SJSA1 (cell line): ENCODE measurements at regions not wholly inside any gene's neighbourhood (a gene's known extent, or its start where the extent isn't known, plus 50 kb on each side); places are given as distances from the start of the nearest gene placed in this dataset.

ENCODE experiments used
- DNase-seq, 2 experiments: peaks; one replicate each; pipeline ENCODE4 v3.0.0-alpha.2; 2015 to 2020; ENCODE audit warnings: low spot score in 2 of 2, low read depth in 1 of 2
- H3K27ac ChIP-seq: fragments of 250-450 bp; sonication (Bioruptor Pico); 2 replicates; pipeline ENCODE4 v1.5.1; 2020; ENCODE audit warnings: mild to moderate bottlenecking, moderate library complexity
- H3K27me3 ChIP-seq: fragments of 250-450 bp; sonication (Bioruptor Pico); replicated peaks from 2 replicates; pipeline ENCODE4 v1.5.1; 2020; ENCODE audit warnings: mild to moderate bottlenecking, moderate library complexity
- H3K36me3 ChIP-seq: fragments of 250-450 bp; sonication (Bioruptor Pico); 2 replicates; pipeline ENCODE4 v1.5.1; 2020; ENCODE audit warnings: mild to moderate bottlenecking
- H3K4me1 ChIP-seq: fragments of 250-450 bp; sonication (Bioruptor Pico); replicated peaks from 2 replicates; pipeline ENCODE4 v1.6.1; 2021; ENCODE audit warnings: mild to moderate bottlenecking
- H3K4me3 ChIP-seq: fragments of 250-450 bp; sonication (Bioruptor Pico); 2 replicates; pipeline ENCODE4 v1.5.1; 2020; ENCODE audit warnings: mild to moderate bottlenecking
- H3K9me3 ChIP-seq: fragments of 250-450 bp; sonication (Bioruptor Pico); replicated peaks from 2 replicates; pipeline ENCODE4 v1.5.1; 2020; ENCODE audit warnings: mild to moderate bottlenecking

GRCh38 chr5:143678148-143678905, 133.6 kb upstream of the HMHB1 start:
- no peak for DNase-seq
- Histone ChIP-seq H3K27me3 (no peaks in the 10 kb centered on the region), H3K4me3 (no peak overlapping the region), H3K9me3 (no peaks in the 10 kb centered on the region), H3K36me3 (no peaks in the 10 kb centered on the region), H3K27ac (no peak overlapping the region), H3K4me1 (peaks cover 37% of the 10 kb centered on the region)

GRCh38 chr5:143677403-143677802, 134.6 kb upstream of the HMHB1 start:
- Histone ChIP-seq H3K4me3 (no peak overlapping the region), H3K4me1 (peaks cover 38% of the 10 kb centered on the region), H3K36me3 (no peaks in the 10 kb centered on the region), H3K27me3 (no peaks in the 10 kb centered on the region), H3K27ac (no peak overlapping the region), H3K9me3 (no peaks in the 10 kb centered on the region)
- DNase-seq = no peak

DNA sequence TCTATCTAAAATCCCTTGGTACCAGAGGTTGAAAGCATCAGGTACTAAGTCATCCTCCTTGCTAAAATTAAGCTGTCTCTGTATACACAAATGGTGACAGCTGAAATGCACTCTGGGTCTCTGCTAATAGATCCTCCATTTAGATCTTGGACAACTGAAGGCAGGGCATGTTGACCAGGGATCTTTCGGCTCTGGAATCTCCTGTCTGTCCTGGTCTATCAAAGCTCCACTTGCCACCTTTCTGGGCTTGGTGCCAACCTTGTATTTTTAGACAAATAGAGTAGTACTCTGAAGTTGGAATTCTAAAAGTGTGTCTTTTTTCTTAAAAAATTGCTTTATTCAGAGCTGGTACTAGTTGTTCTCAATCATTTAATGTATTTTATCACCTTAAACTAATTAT, 135.2 kb upstream of the HMHB1 start:
- no peaks in the 10 kb centered on the region for H3K27me3 ChIP-seq
- H3K4me3 ChIP-seq = no peak overlapping the region
- H3K36me3 ChIP-seq = no peaks in the 10 kb centered on the region
- DNase-seq = no peak
- peaks cover 38% of the 10 kb centered on the region for H3K4me1 ChIP-seq
- no peaks in the 10 kb centered on the region for H3K9me3 ChIP-seq
- H3K27ac ChIP-seq = no peak overlapping the region

GRCh38 chr5:143674469-143674786, 137.5 kb upstream of the HMHB1 start:
- Histone ChIP-seq H3K27ac (no peak overlapping the region), H3K9me3 (peaks cover 4% of the 10 kb centered on the region; the same call in 1 of the 2 replicates), H3K27me3 (no peaks in the 10 kb centered on the region), H3K4me3 (no peak overlapping the region), H3K36me3 (no peaks in the 10 kb centered on the region), H3K4me1 (peaks cover 32% of the 10 kb centered on the region)
- no peak for DNase-seq

DNA sequence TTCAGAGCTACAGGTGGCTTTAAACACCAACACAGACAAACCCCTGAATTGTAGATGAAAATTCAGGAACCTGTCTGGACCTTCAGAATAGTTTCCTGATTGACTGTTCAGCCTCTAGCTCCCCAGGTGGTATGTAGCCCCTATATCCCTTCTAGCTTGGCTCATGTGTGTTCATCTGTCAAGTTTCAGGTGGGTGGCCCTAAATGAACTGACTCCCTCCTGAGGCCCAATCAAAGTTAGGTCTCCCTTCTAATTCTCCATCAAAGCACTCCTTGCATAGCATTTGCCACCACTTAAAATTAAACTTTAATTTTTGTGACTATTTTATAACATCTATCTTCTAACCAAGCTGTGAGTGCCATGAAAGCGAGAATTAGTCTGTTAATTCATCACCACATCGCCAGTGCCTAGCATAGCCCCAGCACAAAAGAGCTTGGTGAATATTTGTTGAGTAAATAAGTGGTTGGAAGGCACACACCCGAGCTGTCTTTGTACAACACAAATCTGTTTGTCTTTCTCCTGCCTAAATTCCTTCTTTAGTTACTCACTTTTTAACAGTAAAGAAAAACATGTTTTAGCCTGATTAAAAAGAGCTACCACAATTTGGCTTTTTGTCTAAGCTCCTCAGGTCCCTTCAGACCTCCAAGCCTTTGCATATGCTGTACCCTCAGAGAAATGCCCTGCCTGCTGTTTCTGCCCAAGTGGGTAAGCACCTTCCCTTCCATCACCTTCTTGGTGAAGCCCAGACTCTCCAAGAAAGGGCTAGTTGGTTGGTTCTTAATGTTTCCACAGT, 138.1 kb upstream of the HMHB1 start:
- Histone ChIP-seq H3K4me1 (peaks cover 32% of the 10 kb centered on the region), H3K27ac (no peak overlapping the region), H3K9me3 (peaks cover 4% of the 10 kb centered on the region; the same call in 1 of the 2 replicates), H3K4me3 (no peak overlapping the region), H3K36me3 (no peaks in the 10 kb centered on the region), H3K27me3 (no peaks in the 10 kb centered on the region)
- DNase-seq = peak; percentile 54 to 66

DNA sequence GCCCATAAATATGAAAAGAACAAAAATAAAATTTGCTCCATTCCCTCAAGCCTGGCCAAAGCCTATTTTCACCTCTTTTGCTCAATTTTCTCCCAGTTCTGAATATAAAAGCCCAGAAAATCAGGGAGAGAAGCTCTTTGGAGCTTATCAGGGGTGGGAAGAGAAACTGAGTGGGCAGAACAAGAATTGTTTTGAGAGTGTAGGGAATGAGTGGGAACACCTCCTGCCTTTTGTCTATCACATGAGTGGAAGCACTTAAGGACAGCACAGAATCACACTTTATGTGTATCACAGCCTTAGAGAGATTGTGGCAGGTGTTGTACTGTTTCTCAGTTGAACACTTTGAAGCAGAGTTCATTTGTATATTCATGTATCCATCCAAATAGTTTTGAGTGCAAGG, 139.2 kb upstream of the HMHB1 start:
- Histone ChIP-seq H3K36me3 (no peaks in the 10 kb centered on the region), H3K27me3 (no peaks in the 10 kb centered on the region), H3K4me1 (peaks cover 32% of the 10 kb centered on the region), H3K27ac (no peak overlapping the region), H3K9me3 (peaks cover 4% of the 10 kb centered on the region; the same call in 1 of the 2 replicates), H3K4me3 (no peak overlapping the region)
- no peak for DNase-seq

- no peak for DNase-seq
- H3K9me3 ChIP-seq = peaks cover 4% of the 10 kb centered on the region; the same call in 1 of the 2 replicates
- no peak overlapping the region for H3K4me3 ChIP-seq
- no peaks in the 10 kb centered on the region for H3K27me3 ChIP-seq
- H3K4me1 ChIP-seq = peaks cover 32% of the 10 kb centered on the region
- no peak overlapping the region for H3K27ac ChIP-seq
- H3K36me3 ChIP-seq = no peaks in the 10 kb centered on the region
Measured at GRCh38 chr5:143671674-143672569, 140.0 kb upstream of the HMHB1 start.

DNA sequence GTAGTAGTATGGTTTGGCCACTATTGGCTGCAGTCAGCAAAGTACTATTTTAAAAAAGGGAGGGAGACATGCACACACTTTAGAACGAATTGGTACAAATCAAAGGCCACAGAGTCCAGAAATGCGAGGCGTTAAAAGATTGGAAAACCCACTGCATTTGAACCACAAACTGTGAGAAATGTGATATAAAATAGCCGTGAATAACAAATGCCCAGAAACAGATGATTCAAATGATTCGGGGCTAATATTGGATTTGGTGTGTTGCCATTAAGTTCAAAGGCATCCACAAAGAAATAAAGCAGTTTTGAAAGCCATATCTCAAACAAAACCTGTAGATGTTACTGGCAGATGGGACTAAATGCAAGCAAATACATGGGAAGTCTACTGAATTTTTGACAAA, 140.9 kb upstream of the HMHB1 start:
- DNase-seq = no peak
- no peaks in the 10 kb centered on the region for H3K36me3 ChIP-seq
- peaks cover 32% of the 10 kb centered on the region for H3K4me1 ChIP-seq
- H3K9me3 ChIP-seq = peaks cover 4% of the 10 kb centered on the region; the same call in 1 of the 2 replicates
- no peak overlapping the region for H3K4me3 ChIP-seq
- no peaks in the 10 kb centered on the region for H3K27me3 ChIP-seq
- H3K27ac ChIP-seq = no peak overlapping the region

GRCh38 chr5:143665866-143666265, 146.1 kb upstream of the HMHB1 start:
- no peak for DNase-seq
- no peak overlapping the region for H3K27ac ChIP-seq
- H3K9me3 ChIP-seq = peaks cover 4% of the 10 kb centered on the region; the same call in 1 of the 2 replicates
- H3K4me3 ChIP-seq = no peak overlapping the region
- peaks cover 12% of the 10 kb centered on the region for H3K4me1 ChIP-seq
- no peaks in the 10 kb centered on the region for H3K36me3 ChIP-seq
- H3K27me3 ChIP-seq = no peaks in the 10 kb centered on the region

GRCh38 chr5:143664623-143665022, 147.3 kb upstream of the HMHB1 start:
- DNase-seq = no peak
- Histone ChIP-seq H3K9me3 (no peaks in the 10 kb centered on the region), H3K27me3 (no peaks in the 10 kb centered on the region)

DNA sequence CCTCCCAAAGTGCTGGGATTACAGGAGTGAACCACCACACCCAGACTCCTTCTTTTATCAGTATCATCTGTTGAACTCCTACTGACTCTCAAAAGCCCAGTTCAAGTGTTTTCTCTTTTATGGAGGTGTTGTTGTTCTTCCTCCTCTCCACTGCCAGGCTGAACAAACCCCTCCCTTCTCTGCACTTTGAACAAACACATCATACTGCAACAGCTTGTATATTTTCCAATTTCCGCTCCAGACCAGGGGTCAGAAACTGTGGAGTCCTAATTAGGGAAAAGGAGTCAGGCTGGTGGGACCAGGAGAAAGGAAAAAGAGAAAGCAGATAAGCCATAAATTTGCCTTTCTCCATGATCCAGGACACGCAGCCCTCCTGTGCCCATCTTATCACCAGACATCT, 148.1 kb upstream of the HMHB1 start:
- Histone ChIP-seq H3K27ac (no peak overlapping the region), H3K27me3 (no peaks in the 10 kb centered on the region)
- no peak for DNase-seq

More at GRCh38 chr5:143664623-143665022, 147.3 kb upstream of the HMHB1 start:
- H3K27ac ChIP-seq = no peak overlapping the region
- H3K4me1 ChIP-seq = peaks cover 7% of the 10 kb centered on the region
- no peaks in the 10 kb centered on the region for H3K36me3 ChIP-seq
- H3K4me3 ChIP-seq = no peak overlapping the region

DNA sequence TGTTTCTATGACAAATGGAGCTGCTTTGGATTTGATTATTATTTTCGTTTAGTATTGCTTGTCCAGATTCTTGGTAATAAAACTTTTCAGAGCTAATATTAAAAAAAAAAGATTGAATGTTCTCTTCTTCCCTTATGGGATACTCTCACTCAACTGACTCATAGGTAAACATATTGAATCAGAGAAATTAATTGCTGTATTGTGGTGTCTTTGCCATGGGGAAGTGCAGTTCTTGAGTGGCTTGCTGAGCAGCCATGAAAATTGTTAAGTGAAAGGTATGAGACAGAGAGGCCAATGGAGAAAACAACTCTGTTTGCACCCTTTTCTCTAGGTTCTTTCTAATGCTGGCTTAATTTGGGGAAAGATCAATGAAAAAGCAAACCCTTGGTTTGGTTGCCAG, 149.9 kb upstream of the HMHB1 start:
- H3K27ac ChIP-seq = no peak overlapping the region
- H3K36me3 ChIP-seq = no peaks in the 10 kb centered on the region
- DNase-seq = no peak
- no peaks in the 10 kb centered on the region for H3K9me3 ChIP-seq
- H3K27me3 ChIP-seq = no peaks in the 10 kb centered on the region
- no peak overlapping the region for H3K4me3 ChIP-seq
- H3K4me1 ChIP-seq = peaks cover 4% of the 10 kb centered on the region

More for the DNA sequence above, 148.1 kb upstream of the HMHB1 start:
- H3K36me3 ChIP-seq = no peaks in the 10 kb centered on the region
- H3K4me3 ChIP-seq = no peak overlapping the region
- no peaks in the 10 kb centered on the region for H3K9me3 ChIP-seq
- peaks cover 4% of the 10 kb centered on the region for H3K4me1 ChIP-seq

DNA sequence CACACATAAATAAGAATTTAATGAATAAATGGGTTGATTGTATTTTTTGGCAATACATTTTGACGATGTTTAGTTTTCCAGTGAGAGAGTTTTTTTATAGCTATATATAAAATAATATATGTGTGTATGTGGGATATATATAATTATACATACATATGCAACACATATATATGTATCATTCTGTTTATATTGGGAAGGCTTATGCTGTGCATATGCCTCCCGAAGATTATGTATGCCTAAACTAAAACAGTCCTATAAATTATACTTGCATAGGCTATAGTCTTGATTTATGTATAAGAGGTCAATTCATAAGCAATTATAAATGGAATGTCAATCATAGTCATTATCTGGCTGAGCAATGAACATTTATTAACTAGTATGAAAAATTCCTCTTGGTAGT, 151.3 kb upstream of the HMHB1 start:
- Histone ChIP-seq H3K36me3 (no peaks in the 10 kb centered on the region), H3K9me3 (no peaks in the 10 kb centered on the region), H3K4me1 (peaks cover 4% of the 10 kb centered on the region), H3K4me3 (no peak overlapping the region), H3K27me3 (no peaks in the 10 kb centered on the region), H3K27ac (no peak overlapping the region)
- no peak for DNase-seq
